GM19043 (cell line): ENCODE measurements at regions not wholly inside any gene's neighbourhood (a gene's known extent, or its start where the extent isn't known, plus 50 kb on each side); places are given as distances from the start of the nearest gene placed in this dataset.
"Not testable (repeated sequence)": the region's sequence is repeated elsewhere in the genome, so short reads cannot be mapped to it uniquely, and the experiment has no call there.

ENCODE experiments used
- ATAC-seq: cut with Tn5 transposase; IDR thresholded peaks from one replicate; pipeline ENCODE4 v1.9.1; 2021; ENCODE audit warnings: low read depth; ENCODE audit not compliant: unreplicated experiment

- ATAC-seq, result not testable (repeated sequence)
Observed at GRCh38 chr3:194959666-194960065, 274.0 kb downstream of the FAM43A start.

GRCh38 chr3:194960446-194961032, 274.9 kb downstream of the FAM43A start:
- ATAC-seq, result no peak

GRCh38 chr3:194961149-194961548, 275.5 kb downstream of the FAM43A start:
- no peak for ATAC-seq

DNA sequence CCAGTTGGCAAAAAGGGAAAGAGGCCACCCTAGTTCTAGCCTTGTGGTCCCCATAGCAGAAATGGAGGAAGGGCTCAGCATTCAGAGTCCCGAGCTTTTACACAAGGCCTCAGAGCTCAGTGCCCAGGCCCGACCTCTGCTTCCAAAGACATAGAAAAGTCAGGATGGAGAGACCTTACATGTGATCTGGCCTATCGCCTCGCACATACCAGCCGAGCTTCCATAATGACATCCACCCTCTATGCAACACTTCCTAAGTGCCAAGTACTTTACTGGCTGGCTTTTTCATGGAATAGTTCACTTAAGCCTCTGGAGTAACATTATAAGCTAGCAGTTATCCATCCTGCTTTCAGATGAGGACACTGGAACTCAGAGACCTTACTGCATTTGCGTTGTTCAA, 275.9 kb downstream of the FAM43A start:
- ATAC-seq, result no peak

DNA sequence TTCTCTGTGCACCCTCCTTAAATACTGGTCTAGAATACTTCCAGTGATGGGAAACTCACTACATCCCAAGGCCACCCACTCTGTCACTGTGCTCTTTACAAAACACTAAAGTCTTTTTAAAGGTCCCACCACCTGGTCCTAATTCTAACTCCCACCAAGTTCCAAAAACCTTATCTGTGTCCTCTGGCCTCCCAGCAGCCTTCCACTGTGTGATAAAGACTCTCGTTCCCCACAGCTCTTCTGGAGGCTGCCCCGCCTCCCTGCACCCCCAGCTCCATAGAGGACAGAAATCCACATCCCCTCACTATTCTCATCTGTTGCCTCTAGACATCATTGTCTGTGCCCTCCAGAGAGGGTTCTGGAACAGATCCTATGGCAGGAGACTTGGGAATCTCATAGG, 276.4 kb downstream of the FAM43A start:
- ATAC-seq, result no peak

GRCh38 chr3:194964809-194965208, 279.1 kb downstream of the FAM43A start:
- no peak for ATAC-seq

DNA sequence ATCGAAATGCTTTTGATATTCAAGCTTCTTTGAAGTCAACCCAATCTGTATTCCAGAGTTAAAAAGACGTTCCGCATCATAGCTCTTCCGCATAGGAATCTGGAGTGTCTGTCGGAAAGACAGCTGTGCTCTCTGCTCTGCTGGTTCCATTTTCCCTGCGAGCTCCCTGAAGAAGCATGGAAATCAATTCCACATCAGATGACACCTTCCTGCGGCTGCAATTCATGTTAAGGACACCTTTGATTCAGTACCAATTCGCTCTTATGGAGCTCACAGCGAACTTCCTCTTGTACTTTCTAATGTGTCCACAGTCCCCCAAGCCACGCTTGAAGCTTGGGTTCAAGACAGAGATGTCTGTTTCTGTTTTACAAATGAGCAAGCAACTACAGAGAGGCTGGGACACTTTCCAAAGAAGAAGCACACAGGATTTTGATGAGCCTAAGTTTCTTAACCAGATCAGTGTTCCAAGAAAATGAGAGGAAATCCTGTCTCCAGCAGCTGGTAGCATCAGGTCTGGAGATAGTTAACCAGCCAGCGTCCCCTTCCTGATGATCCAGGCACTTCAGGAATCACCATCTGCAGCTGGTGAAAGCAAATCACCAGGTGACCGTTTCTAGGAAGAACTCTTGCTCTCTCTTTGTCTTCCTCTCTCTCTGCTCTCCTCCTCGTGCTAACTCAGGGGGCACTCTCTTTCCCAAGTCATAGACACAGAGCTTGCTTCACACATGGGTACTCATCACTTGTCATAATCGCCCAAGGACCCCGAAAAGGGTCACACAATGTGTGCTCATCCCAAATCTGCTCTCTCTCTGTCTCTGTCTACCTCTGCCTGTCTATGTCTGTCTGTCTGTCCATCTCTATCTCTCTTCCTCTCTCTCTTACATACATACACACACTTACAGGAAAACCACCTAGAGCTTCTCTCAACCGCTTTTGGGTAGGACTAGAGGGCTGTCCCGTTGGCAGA, 281.8 kb downstream of the FAM43A start:
- ATAC-seq, result no peak

GRCh38 chr3:194970066-194970465, 284.4 kb downstream of the FAM43A start:
- no peak for ATAC-seq

DNA sequence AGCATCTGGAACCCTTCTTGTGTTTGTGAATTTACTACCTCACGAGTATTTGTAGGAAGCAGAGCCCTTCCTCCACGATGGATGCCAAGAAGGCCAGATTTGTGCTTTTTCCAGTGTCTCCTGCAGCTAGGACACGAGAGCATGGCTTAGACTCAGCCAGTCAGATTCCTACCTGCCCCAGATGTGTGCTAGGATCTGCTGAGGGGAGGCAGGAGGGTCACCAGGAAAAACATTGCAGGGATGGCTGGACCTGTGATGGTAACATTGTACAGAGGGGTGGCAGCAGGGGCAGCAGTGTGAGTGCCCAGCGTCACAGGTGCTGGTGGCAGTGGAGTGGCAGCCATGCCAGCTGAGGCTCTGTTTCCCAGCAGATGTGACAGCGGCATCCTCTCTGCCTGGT, 285.3 kb downstream of the FAM43A start:
- ATAC-seq, result no peak

GRCh38 chr3:194971965-194972364, 286.3 kb downstream of the FAM43A start:
- ATAC-seq, result no peak

- no peak for ATAC-seq
Observed at GRCh38 chr3:194972641-194973040, 287.0 kb downstream of the FAM43A start.

DNA sequence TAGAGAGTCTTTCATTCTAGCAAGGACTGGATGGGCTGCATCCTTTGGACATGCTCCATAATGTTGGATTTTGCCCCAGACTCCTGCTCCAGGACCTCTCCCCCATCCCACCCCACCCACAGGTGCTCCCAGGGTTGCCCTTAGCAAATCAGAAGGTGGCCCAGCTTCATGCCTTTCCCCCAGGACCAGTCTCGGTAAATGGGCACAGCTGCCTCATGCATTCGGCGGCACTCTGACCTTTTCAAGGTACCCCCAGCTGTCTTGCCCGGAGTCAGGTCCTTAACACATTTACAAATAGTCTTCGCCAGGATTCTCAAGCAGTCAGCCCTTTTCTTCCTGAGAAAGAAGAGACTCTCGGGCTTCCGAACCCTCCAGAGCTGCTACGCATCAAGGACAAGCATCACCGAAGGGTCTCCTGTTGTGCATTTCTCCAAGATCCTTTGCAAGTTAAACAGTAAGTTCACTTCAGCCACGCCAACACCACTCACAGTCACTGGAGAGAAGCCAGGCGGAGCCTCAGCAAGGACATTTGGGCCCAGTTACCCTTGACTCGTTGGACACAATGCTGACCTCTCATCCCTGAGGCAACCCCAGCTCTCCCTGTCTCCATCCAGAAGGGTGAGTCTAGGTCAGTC, 287.8 kb downstream of the FAM43A start:
- ATAC-seq, result no peak

DNA sequence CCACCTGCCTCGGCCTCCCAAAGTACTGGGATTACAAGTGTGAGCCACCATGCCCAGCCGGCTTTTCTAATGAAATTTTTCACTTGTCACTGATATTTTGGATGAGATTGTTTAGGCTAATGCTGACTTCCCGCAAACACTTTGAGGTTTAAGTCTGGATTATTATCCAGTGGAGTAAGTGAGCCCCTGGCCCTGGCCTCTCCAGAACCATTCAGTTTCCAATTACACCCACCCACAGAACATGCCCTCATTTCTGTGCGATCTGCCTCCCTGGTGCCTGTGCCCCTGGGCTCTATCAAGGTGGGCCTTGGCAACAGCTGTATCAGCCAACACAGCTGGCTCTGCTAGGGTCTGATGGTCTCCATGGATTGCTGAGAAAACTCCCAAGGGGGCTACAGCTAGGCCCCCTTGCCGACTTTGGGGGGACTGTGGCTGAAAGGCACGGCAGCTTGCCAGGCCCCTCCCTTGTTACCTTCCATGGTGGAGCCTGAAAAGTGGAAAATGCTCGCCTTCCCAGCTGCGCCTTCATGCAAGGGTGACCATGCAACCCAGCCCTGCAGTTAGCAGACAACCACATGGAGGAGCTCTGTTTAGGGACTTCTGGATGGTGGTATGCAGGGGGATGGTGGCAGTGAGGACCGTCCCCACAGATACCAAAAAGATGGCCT, 288.9 kb downstream of the FAM43A start:
- no peak for ATAC-seq

DNA sequence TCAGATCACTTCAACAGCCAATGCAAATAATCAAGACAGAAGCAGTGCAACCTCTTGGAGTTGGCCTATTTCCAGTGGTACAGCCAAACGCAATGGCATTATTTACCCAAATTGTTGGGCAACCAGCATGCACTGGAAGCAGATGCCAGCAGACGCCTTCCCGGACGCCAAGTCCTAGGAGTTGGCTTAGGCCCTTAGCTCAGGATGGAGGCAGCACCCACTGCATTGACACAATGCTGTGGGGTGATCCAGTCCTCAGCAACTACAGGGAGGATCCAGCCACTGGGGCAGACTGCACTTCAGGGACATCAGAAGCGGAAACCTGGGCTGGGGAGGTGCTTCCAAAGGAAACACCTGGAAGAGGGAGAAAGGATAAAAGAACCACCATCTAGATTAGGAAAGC, 290.4 kb downstream of the FAM43A start:
- no peak for ATAC-seq

- no peak for ATAC-seq
Observed at GRCh38 chr3:194976874-194977273, 291.2 kb downstream of the FAM43A start.

GRCh38 chr3:194977356-194977755, 291.7 kb downstream of the FAM43A start:
- ATAC-seq, result no peak

DNA sequence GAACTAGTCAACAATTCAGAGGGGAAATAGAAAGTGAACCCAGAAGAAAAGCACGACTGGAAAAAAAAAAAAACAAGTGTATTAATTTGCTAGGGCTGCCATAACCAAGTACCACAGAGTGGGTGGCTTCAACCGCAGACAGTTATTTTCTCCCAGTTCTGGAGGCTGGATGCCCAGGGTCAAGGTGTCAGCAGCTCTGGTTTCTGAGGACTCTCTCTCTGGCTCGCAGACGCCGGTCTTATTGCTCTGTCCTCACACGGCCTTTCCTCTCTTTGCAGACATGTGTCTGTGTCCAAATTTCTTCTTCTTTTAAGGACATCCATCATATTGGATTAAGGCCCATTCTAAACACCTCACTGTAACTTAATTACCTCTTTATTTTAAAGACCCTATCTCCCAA, 291.8 kb downstream of the XXYLT1 start:
- no peak for ATAC-seq

GRCh38 chr3:194982472-194982871, 288.5 kb downstream of the XXYLT1 start:
- no peak for ATAC-seq

DNA sequence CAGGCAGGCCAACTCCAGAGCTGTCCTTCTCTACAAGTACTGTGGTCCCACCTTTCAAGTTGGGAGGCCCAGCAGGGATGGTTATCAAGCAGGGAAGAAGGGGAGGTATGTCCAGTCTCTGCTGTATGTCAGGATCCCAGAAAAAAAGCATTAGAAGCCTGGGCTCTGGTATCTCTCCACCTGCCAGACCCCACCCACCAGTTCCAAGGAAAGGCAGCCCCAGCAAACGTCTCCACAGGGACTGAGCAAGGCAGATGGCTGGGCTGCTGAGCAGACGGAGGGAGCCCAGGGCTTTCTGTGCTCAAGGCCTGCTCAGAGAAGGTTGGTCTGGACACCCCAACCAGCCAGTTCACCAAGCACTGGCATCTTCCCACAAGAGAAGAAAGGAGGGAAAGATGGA, 287.8 kb downstream of the XXYLT1 start:
- no peak for ATAC-seq

- no peak for ATAC-seq
Observed at GRCh38 chr3:194983620-194984019, 287.3 kb downstream of the XXYLT1 start.

- ATAC-seq, result no peak
Observed at GRCh38 chr3:194984066-194984465, 286.9 kb downstream of the XXYLT1 start.
